ENCODE measurements at regions not wholly inside any gene's neighbourhood (a gene's known extent, or its start where the extent isn't known, plus 50 kb on each side); places are given as distances from the start of the nearest gene placed in this dataset.

DNA sequence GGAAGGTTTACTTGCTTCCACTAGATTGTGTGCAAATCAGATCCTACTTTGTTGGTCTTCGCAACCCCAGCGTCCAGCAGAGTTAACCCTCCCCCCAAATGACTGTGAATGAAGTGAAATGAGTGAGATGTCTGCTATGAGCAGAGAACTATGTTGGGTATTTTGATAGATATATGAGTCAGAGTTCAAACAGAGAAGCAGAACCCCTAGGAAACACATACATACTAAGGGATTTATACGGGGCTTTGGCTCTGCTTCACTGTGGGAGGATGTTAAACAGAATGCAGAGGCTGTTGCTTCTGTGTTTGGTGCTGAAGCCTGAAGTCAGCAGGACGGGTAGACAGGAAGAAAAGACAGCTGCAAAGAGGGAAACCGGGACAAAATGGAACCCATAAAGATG is 197.0 kb downstream of the MZT1 start:
- Histone ChIP-seq H3K27me3 (ENCODE audit: control insufficient read depth, insufficient read depth, low read length) (no peaks in the 10 kb centered on the region), H3K36me3 (ENCODE audit: control insufficient read depth, insufficient read depth, low read length) (no peaks in the 10 kb centered on the region), H3K4me1 (no peaks in the 10 kb centered on the region)

DNA sequence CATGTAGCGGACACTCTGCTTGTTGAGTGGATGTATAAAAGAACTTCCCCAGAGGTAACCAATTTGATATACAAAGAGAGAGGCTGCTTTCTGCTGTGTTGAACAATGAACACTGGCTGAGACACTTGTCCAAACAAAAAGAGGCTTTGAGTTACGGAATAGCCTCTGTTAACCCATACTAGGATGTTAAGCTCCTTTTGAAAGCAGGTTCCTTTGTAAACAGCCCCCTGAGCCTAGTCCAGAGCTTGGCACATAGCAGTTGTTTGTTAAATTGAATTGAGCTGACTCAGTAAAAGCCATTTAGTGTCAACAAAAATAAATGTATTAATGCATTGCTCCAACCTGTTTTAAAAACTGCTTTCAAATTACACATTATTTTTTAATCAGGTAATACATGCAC is 200.1 kb downstream of the MZT1 start:
- Histone ChIP-seq H3K4me2 (ENCODE audit: low read length) (no peak overlapping the region), H3K4me3 (ENCODE audit: low read depth, low read length) (no peak overlapping the region), H2AFZ (no peak overlapping the region), H3K36me3 (ENCODE audit: control insufficient read depth, insufficient read depth, low read length) (no peaks in the 10 kb centered on the region), H3K27me3 (ENCODE audit: control insufficient read depth, insufficient read depth, low read length) (no peaks in the 10 kb centered on the region), H3K9ac (no peak overlapping the region), H3K4me1 (no peaks in the 10 kb centered on the region), H3K79me2 (no peaks in the 10 kb centered on the region), H3K27ac (no peak overlapping the region), H3K9me3 (ENCODE audit: control insufficient read depth, low read length) (no peaks in the 10 kb centered on the region)
- TF ChIP-seq, protein P1, sequence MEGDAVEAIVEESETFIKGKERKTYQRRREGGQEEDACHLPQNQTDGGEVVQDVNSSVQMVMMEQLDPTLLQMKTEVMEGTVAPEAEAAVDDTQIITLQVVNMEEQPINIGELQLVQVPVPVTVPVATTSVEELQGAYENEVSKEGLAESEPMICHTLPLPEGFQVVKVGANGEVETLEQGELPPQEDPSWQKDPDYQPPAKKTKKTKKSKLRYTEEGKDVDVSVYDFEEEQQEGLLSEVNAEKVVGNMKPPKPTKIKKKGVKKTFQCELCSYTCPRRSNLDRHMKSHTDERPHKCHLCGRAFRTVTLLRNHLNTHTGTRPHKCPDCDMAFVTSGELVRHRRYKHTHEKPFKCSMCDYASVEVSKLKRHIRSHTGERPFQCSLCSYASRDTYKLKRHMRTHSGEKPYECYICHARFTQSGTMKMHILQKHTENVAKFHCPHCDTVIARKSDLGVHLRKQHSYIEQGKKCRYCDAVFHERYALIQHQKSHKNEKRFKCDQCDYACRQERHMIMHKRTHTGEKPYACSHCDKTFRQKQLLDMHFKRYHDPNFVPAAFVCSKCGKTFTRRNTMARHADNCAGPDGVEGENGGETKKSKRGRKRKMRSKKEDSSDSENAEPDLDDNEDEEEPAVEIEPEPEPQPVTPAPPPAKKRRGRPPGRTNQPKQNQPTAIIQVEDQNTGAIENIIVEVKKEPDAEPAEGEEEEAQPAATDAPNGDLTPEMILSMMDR (IDR thresholded peaks at IDR 0.05), result no peak

More for the DNA sequence above, 197.0 kb downstream of the MZT1 start:
- no peaks in the 10 kb centered on the region for H3K79me2 ChIP-seq
- no peaks in the 10 kb centered on the region for H3K9me3 ChIP-seq (ENCODE audit: control insufficient read depth, low read length)
- TF ChIP-seq, protein P1 (IDR thresholded peaks at IDR 0.05), result no peak
- no peak overlapping the region for H3K9ac ChIP-seq
- no peak overlapping the region for H2AFZ ChIP-seq
- H3K4me3 ChIP-seq (ENCODE audit: low read depth, low read length), result no peak overlapping the region
- H3K27ac ChIP-seq, result no peak overlapping the region
- H3K4me2 ChIP-seq (ENCODE audit: low read length), result no peak overlapping the region

DNA sequence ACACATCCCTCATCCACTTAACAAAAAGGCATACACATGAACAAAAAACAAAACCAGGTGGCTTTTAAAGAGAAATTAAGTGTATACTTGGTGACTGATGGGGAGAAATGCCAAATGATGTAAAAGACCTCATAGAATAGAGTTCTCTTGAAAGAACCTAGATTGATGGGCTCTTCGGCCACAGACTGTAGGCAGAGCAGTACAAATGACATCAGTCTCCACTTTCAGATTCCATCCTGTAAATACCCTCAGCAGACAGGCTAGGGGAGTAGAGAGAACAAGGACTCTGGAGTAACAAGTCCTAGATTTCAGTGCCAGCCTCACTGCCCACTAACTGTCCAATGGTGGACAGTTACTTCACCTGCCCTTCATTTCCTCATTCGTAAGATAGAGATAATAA is 203.8 kb downstream of the MZT1 start:
- Histone ChIP-seq H3K9ac (no peak overlapping the region), H3K27me3 (ENCODE audit: control insufficient read depth, insufficient read depth, low read length) (no peaks in the 10 kb centered on the region), H3K9me3 (ENCODE audit: control insufficient read depth, low read length) (no peaks in the 10 kb centered on the region), H3K36me3 (ENCODE audit: control insufficient read depth, insufficient read depth, low read length) (no peaks in the 10 kb centered on the region), H3K4me3 (ENCODE audit: low read depth, low read length) (no peak overlapping the region), H2AFZ (no peak overlapping the region), H3K79me2 (no peaks in the 10 kb centered on the region), H3K4me1 (no peaks in the 10 kb centered on the region), H3K27ac (no peak overlapping the region), H3K4me2 (ENCODE audit: low read length) (no peak overlapping the region)
- TF ChIP-seq, protein P1 (IDR thresholded peaks at IDR 0.05), result no peak

DNA sequence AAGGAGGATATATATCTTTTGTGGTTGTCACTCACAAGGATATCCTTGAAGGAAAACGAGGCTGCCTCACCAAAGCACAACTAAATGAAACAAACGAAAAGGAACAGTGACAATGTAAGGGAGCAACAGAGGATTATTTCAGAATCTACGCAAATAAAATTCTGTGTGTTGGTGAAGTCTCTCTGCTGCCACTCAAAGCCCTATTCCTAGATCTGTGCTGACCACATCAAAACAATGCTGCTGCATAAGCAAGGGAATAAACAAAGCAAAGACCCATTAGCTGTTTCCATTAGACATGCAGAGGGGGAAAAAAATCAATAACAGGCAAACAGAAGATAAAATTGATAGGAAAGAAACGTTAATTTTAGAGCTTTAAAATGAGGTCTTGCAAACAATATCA is 204.4 kb downstream of the MZT1 start:
- Histone ChIP-seq H3K9ac (no peak overlapping the region), H3K27me3 (ENCODE audit: control insufficient read depth, insufficient read depth, low read length) (no peaks in the 10 kb centered on the region), H3K4me3 (ENCODE audit: low read depth, low read length) (no peak overlapping the region), H3K9me3 (ENCODE audit: control insufficient read depth, low read length) (no peaks in the 10 kb centered on the region), H3K36me3 (ENCODE audit: control insufficient read depth, insufficient read depth, low read length) (no peaks in the 10 kb centered on the region), H3K79me2 (no peaks in the 10 kb centered on the region), H3K27ac (no peak overlapping the region), H2AFZ (no peak overlapping the region), H3K4me1 (no peaks in the 10 kb centered on the region), H3K4me2 (ENCODE audit: low read length) (no peak overlapping the region)
- TF ChIP-seq, protein P1 (IDR thresholded peaks at IDR 0.05), result no peak

DNA sequence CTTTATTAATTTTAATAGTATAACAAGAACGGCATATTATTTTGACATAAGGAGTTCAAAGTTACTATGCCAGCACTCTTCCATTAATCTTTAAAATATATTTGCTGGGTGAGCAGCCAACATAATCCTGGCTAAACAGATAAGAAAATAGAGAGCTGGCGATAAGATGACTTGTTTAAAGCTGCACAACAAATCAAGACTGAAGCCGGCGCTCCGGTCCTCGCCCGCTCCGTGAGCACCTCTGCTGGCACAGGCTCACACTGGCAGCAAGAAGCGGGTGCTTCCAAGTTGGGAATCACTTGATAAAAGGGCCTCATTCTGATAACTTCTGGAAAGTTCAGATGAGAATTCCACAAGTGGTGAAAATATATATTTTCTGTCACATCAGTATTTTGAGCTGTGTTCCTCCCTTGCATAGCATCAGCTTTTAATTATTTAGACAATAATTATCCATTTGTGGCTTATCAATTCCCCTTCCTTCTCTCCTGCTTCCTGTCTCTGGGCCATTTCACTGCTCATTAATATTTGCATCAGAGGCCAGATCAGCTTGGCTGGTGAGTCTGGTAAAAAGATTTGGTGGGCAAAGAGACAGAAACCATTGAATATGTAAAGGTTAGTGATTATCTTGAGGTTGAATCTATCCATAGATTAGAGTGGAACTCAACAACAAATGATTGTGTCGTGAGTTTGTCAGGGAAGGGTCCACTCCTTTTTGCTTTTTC is 205.3 kb downstream of the MZT1 start:
- Histone ChIP-seq H3K4me3 (ENCODE audit: low read depth, low read length) (no peak overlapping the region), H3K79me2 (no peaks in the 10 kb centered on the region), H3K4me2 (ENCODE audit: low read length) (no peak overlapping the region), H3K27me3 (ENCODE audit: control insufficient read depth, insufficient read depth, low read length) (no peaks in the 10 kb centered on the region), H3K9me3 (ENCODE audit: control insufficient read depth, low read length) (no peaks in the 10 kb centered on the region), H3K36me3 (ENCODE audit: control insufficient read depth, insufficient read depth, low read length) (no peaks in the 10 kb centered on the region), H3K9ac (no peak overlapping the region), H3K4me1 (no peaks in the 10 kb centered on the region), H2AFZ (no peak overlapping the region), H3K27ac (no peak overlapping the region)
- TF ChIP-seq, protein P1 (IDR thresholded peaks at IDR 0.05), result no peak

Data from parathyroid adenoma (tissue), 2 donors.